MCF 10A (cell line): ENCODE measurements at regions not wholly inside any gene's neighbourhood (a gene's known extent, or its start where the extent isn't known, plus 50 kb on each side); places are given as distances from the start of the nearest gene placed in this dataset.

Experiments
- BruUV-seq: library from RNA; stranded (reverse); fragments of 400-500 nt; replicated peaks from 2 replicates; lab custom pipeline; 2021; lab: Mats Ljungman, UMichigan
- CTCF ChIA-PET: fragments of 300-600 bp; sonication (Branson Sonifier 250); formaldehyde crosslinking; extraction: SDS; loops from one replicate; lab custom pipeline; 2021; ENCODE audit warnings: antibody characterized with exemption, inconsistent platforms; lab: Yijun Ruan, JAX
- POLR2A ChIA-PET: fragments of 300-600, 350-650 bp; sonication (Branson Sonifier 250); formaldehyde crosslinking; extraction: SDS; loops from one replicate; lab custom pipeline; 2020; ENCODE audit warnings: antibody characterized with exemption, inconsistent platforms; lab: Yijun Ruan, JAX
- DNase-seq: peaks from one replicate; pipeline ENCODE4 v3.0.0-alpha.2; 2018; ENCODE audit not compliant: unreplicated experiment
- H3K27ac Mint-ChIP-seq: one replicate; pipeline ENCODE4 v1.8.0; 2022; ENCODE audit warnings: mild to moderate bottlenecking, low read depth, mixed read lengths; ENCODE audit not compliant: unreplicated experiment
- H3K27me3 Mint-ChIP-seq: one replicate; pipeline ENCODE4 v1.8.0; 2022; ENCODE audit warnings: mixed read lengths; ENCODE audit not compliant: insufficient read depth, unreplicated experiment
- H3K36me3 Mint-ChIP-seq: one replicate; pipeline ENCODE4 v1.8.0; 2022; ENCODE audit warnings: mild to moderate bottlenecking, moderate library complexity, mixed read lengths; ENCODE audit not compliant: insufficient read depth, unreplicated experiment
- H3K4me1 Mint-ChIP-seq: one replicate; pipeline ENCODE4 v1.8.0; 2022; ENCODE audit warnings: mixed read lengths; ENCODE audit not compliant: insufficient read depth, unreplicated experiment
- H3K4me3 Mint-ChIP-seq: one replicate; pipeline ENCODE4 v1.8.0; 2022; ENCODE audit warnings: mild to moderate bottlenecking, moderate library complexity, mixed read lengths; ENCODE audit not compliant: unreplicated experiment
- H3K9me3 Mint-ChIP-seq: one replicate; pipeline ENCODE4 v1.8.0; 2022; ENCODE audit warnings: mixed read lengths; ENCODE audit not compliant: unreplicated experiment
- intact Hi-C: fragments of 100-400 bp; cut with micrococcal nuclease; formaldehyde crosslinking; loops from 2 replicates; pipeline ENCODE4 v1.14.1; 2022
- TF ChIP-seq, protein P1 (sequence below): fragments of 200-600 bp; IDR thresholded peaks from one replicate; pipeline ENCODE4 v1.8.0; 2022; ENCODE audit warnings: antibody characterized with exemption, mild to moderate bottlenecking; ENCODE audit not compliant: unreplicated experiment

DNA sequence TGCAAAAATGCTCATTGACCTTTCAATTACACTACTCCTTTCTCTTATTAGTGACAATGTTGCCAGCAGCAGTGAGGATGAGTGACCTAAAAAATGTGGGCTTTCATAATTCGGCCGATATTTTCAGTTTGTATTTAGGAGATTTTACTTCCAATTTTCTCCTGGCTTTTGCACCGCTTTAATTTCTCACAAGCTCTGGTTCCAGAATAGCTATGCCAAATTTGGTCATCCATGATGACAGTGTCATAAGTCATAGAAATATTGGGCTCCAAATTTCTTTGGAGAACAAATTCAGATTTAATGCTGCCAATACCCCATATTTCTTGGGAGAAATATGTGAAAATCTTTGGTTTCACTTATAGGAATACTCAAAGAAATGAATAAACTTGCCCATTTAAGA is 187.7 kb upstream of the HCCS start:
- H3K36me3 Mint-ChIP-seq, result no peaks in the 10 kb centered on the region
- BruUV-seq, result no TSS peak

DNA sequence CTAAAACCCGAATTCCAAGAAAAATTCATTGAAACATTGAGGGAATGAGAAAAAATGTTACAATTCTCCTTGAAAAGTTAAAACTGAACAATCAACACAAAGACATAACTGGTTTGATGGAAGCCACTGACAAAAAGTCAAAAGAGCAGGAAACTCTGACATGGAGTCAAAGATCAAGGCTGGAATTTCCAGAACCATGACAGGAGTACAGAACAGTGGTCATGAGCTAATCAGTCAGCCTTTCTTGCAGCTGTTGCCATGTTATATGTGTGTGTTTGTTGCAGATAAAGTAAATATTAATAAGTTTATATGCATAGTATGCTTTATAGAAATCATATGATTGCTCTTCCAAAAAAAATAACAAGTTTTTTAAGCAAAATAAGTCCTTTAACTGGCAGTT is 184.7 kb upstream of the HCCS start:
- Mint-ChIP-seq H3K4me3 (no peak overlapping the region), H3K4me1 (peaks cover 7% of the 10 kb centered on the region), H3K27ac (no peak overlapping the region), H3K9me3 (peaks cover 16% of the 10 kb centered on the region), H3K27me3 (no peaks in the 10 kb centered on the region), H3K36me3 (no peaks in the 10 kb centered on the region)
- ChIA-PET CTCF (no interaction called here), POLR2A (no interaction called here)
- BruUV-seq, result no TSS peak
- intact Hi-C loops, result no loop called here
- no peak for DNase-seq
- TF ChIP-seq, protein P1, sequence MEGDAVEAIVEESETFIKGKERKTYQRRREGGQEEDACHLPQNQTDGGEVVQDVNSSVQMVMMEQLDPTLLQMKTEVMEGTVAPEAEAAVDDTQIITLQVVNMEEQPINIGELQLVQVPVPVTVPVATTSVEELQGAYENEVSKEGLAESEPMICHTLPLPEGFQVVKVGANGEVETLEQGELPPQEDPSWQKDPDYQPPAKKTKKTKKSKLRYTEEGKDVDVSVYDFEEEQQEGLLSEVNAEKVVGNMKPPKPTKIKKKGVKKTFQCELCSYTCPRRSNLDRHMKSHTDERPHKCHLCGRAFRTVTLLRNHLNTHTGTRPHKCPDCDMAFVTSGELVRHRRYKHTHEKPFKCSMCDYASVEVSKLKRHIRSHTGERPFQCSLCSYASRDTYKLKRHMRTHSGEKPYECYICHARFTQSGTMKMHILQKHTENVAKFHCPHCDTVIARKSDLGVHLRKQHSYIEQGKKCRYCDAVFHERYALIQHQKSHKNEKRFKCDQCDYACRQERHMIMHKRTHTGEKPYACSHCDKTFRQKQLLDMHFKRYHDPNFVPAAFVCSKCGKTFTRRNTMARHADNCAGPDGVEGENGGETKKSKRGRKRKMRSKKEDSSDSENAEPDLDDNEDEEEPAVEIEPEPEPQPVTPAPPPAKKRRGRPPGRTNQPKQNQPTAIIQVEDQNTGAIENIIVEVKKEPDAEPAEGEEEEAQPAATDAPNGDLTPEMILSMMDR, result no peak

More for the DNA sequence above, 187.7 kb upstream of the HCCS start:
- peaks cover 7% of the 10 kb centered on the region for H3K4me1 Mint-ChIP-seq
- DNase-seq, result no peak
- TF ChIP-seq, protein P1, result no peak
- no peak overlapping the region for H3K27ac Mint-ChIP-seq
- H3K9me3 Mint-ChIP-seq, result peaks cover 21% of the 10 kb centered on the region
- CTCF ChIA-PET, result interaction anchor here (0.7 kb wide), 1 partner anchor 15 kb away, joined by 7 read pairs; no protein-coding TSS in a partner anchor
- POLR2A ChIA-PET, result interaction anchor here (0.8 kb wide), 1 partner anchor 14 kb away, joined by 3 read pairs; no protein-coding TSS in a partner anchor
- H3K27me3 Mint-ChIP-seq, result no peaks in the 10 kb centered on the region
- intact Hi-C loops, result no loop called here
- no peak overlapping the region for H3K4me3 Mint-ChIP-seq

DNA sequence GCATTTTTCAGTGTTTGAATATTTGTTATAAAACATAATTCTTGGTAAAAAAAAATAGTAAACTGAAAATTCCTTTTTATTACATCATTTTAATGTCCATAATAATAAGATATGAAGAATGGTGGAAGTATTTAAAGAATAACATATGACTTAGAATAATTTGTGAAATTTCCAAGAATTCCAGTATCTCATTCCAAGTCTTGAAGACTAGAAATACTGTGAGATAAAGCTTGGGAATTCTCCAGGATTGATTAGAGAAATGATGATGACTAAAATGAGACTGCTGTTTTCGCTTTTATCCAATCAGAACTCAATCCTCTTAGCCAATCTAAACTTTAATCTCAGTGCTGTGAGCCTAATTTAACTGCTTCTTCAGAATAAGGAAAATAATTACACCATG is 184.2 kb upstream of the HCCS start:
- intact Hi-C loops, result no loop called here
- Mint-ChIP-seq H3K27me3 (no peaks in the 10 kb centered on the region), H3K36me3 (no peaks in the 10 kb centered on the region), H3K9me3 (peaks cover 16% of the 10 kb centered on the region), H3K4me3 (no peak overlapping the region), H3K4me1 (peaks cover 4% of the 10 kb centered on the region), H3K27ac (no peak overlapping the region)
- BruUV-seq, result no TSS peak
- ChIA-PET CTCF (no interaction called here), POLR2A (no interaction called here)
- TF ChIP-seq, protein P1, result no peak
- DNase-seq, result no peak

DNA sequence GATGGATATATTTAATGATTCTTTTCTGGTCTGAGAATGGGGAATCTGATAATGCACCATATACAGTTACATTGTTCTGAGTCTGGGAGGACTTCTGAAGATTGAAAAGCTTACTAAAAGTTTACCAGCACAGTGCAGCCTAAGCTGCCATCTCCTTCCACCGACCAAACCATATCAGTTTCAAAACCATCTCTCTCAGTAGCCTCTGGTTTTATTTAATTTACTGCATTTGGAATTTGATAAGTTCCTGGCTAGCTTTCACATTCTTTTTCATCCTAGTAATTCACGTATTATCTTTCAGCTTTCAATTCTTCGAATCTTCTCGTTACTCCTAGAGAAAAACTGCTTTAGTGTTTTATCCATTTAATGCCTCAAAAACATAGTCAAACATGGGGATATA is 181.4 kb upstream of the HCCS start:
- H3K4me3 Mint-ChIP-seq, result no peak overlapping the region
- DNase-seq, result no peak
- peaks cover 12% of the 10 kb centered on the region for H3K9me3 Mint-ChIP-seq
- H3K27me3 Mint-ChIP-seq, result peaks cover 1% of the 10 kb centered on the region
- no TSS peak for BruUV-seq
- intact Hi-C loops, result no loop called here
- H3K4me1 Mint-ChIP-seq, result no peaks in the 10 kb centered on the region
- TF ChIP-seq, protein P1, result no peak
- POLR2A ChIA-PET, result no interaction called here
- CTCF ChIA-PET, result no interaction called here
- no peak overlapping the region for H3K27ac Mint-ChIP-seq
- H3K36me3 Mint-ChIP-seq, result no peaks in the 10 kb centered on the region
